HEK293 (cell line): ENCODE measurements at regions not wholly inside any gene's neighbourhood (a gene's known extent, or its start where the extent isn't known, plus 50 kb on each side); places are given as distances from the start of the nearest gene placed in this dataset.

Experiments used
- CTCF ChIP-seq: fragments of 450-650 bp; formaldehyde crosslinking; IDR thresholded peaks from 2 replicates; pipeline ENCODE4 v1.5.1; 2016; ENCODE audit warnings: missing biosample characterization, missing genetic modification characterization
- YY2 ChIP-seq: fragments of 450-650 bp; formaldehyde crosslinking; IDR thresholded peaks from 2 replicates; pipeline ENCODE4 v1.5.1; 2016; ENCODE audit warnings: missing biosample characterization, missing genetic modification characterization
- ZNF16 ChIP-seq: fragments of 450-650 bp; formaldehyde crosslinking; IDR thresholded peaks from 2 replicates; pipeline ENCODE4 v1.5.1; 2016; ENCODE audit warnings: low read depth, missing biosample characterization, missing genetic modification characterization
- ZNF280C ChIP-seq: fragments of 450-650 bp; formaldehyde crosslinking; IDR thresholded peaks from 2 replicates; pipeline ENCODE4 v1.5.1; 2016; ENCODE audit warnings: missing biosample characterization, missing genetic modification characterization
- ZNF48 ChIP-seq: fragments of 450-650 bp; formaldehyde crosslinking; IDR thresholded peaks from 2 replicates; pipeline ENCODE4 v1.5.1; 2016; ENCODE audit warnings: missing biosample characterization, missing genetic modification characterization
- ZNF488 ChIP-seq: fragments of 450-650 bp; formaldehyde crosslinking; IDR thresholded peaks from 2 replicates; pipeline ENCODE4 v1.5.1; 2016; ENCODE audit warnings: missing biosample characterization, missing genetic modification characterization
- ZNF670 ChIP-seq: fragments of 450-650 bp; formaldehyde crosslinking; IDR thresholded peaks from 2 replicates; pipeline ENCODE4 v1.5.1; 2016; ENCODE audit warnings: missing biosample characterization, missing genetic modification characterization, low read depth
- ZNF747 ChIP-seq: fragments of 450-650 bp; formaldehyde crosslinking; IDR thresholded peaks from 2 replicates; pipeline ENCODE4 v1.5.1; 2016; ENCODE audit warnings: missing biosample characterization, missing genetic modification characterization
- ZNF830 ChIP-seq: fragments of 450-650 bp; IDR thresholded peaks from 2 replicates; pipeline ENCODE4 v1.5.0; 2018; ENCODE audit warnings: missing biosample characterization, missing genetic modification characterization, low read depth, mild to moderate bottlenecking, moderate library complexity
- TF ChIP-seq, protein P1 (sequence below): fragments of 450-650 bp; formaldehyde crosslinking; IDR thresholded peaks from 2 replicates; pipeline ENCODE4 v1.5.1; 2016; ENCODE audit warnings: missing biosample characterization, missing genetic modification characterization

- TF ChIP-seq YY2 (tag by site-specific recombination) (no peak), ZNF16 (tag by site-specific recombination) (no peak), ZNF280C (no peak), ZNF488 (tag by site-specific recombination) (no peak), ZNF830 (tag by site-specific recombination) (no peak), ZNF48 (tag by site-specific recombination) (no peak), CTCF (tag by site-specific recombination) (no peak), ZNF747 (tag by site-specific recombination) (no peak), ZNF670 (no peak)
- TF ChIP-seq, protein P1, sequence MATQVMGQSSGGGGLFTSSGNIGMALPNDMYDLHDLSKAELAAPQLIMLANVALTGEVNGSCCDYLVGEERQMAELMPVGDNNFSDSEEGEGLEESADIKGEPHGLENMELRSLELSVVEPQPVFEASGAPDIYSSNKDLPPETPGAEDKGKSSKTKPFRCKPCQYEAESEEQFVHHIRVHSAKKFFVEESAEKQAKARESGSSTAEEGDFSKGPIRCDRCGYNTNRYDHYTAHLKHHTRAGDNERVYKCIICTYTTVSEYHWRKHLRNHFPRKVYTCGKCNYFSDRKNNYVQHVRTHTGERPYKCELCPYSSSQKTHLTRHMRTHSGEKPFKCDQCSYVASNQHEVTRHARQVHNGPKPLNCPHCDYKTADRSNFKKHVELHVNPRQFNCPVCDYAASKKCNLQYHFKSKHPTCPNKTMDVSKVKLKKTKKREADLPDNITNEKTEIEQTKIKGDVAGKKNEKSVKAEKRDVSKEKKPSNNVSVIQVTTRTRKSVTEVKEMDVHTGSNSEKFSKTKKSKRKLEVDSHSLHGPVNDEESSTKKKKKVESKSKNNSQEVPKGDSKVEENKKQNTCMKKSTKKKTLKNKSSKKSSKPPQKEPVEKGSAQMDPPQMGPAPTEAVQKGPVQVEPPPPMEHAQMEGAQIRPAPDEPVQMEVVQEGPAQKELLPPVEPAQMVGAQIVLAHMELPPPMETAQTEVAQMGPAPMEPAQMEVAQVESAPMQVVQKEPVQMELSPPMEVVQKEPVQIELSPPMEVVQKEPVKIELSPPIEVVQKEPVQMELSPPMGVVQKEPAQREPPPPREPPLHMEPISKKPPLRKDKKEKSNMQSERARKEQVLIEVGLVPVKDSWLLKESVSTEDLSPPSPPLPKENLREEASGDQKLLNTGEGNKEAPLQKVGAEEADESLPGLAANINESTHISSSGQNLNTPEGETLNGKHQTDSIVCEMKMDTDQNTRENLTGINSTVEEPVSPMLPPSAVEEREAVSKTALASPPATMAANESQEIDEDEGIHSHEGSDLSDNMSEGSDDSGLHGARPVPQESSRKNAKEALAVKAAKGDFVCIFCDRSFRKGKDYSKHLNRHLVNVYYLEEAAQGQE (tag by site-specific recombination) = no peak
Measured at GRCh38 chr11:115996808-115997188, 492.6 kb upstream of the CADM1 start.
